Stimulated activated CD4-positive, alpha-beta T cell treated with anti-CD3 and anti-CD28 coated beads, TNF-alpha, amount 100 ng/mL, for 4 hours (primary cell): ENCODE measurements at regions not wholly inside any gene's neighbourhood (a gene's known extent, or its start where the extent isn't known, plus 50 kb on each side); places are given as distances from the start of the nearest gene placed in this dataset.

Experiments used
- DNase-seq, 3 experiments: peaks; one replicate each; pipeline ENCODE4 v3.0.0-alpha.2; 2020; ENCODE audit warnings: low read depth in 3 of 3

GRCh38 chr14:54309615-54310014, 87.2 kb upstream of the CDKN3 start:
- no peak for DNase-seq

DNA sequence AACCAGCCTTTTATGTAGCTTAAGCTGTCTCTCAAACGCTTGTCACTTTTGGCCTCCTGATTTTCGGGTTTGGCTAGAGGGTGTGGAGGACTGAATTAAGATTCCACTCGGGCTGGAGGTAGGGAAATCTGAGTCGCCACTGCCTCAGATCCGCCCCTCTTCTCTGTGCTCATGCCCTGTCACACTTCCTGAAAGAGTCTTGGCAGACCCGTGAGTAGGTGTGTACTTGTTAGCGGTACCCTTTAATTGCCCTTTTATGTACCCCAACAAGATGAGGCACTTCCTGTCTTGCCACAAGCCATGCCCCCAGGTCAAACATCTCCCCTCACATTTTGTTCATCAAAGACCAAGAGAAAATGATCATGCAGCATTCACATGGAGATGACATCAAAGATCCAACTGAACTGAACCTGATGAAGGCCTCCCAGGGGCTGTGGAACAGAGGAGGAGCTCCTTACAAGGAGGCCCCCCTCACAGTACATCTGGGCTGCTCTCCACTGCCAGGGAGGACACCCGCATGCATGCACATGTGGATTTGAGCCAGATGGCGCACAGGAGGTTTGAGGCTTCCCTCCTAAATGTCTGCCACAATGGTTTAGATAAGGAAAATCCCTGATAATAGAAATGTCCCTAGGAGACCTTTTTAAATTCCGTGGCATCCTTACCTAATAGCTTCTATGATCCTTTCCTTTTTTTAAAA, 86.5 kb upstream of the CDKN3 start:
- DNase-seq, result no peak

GRCh38 chr14:54310851-54311228, 86.0 kb upstream of the CDKN3 start:
- DNase-seq, result no peak

GRCh38 chr14:54312166-54312801, 84.5 kb upstream of the CDKN3 start:
- DNase-seq, result no peak

DNA sequence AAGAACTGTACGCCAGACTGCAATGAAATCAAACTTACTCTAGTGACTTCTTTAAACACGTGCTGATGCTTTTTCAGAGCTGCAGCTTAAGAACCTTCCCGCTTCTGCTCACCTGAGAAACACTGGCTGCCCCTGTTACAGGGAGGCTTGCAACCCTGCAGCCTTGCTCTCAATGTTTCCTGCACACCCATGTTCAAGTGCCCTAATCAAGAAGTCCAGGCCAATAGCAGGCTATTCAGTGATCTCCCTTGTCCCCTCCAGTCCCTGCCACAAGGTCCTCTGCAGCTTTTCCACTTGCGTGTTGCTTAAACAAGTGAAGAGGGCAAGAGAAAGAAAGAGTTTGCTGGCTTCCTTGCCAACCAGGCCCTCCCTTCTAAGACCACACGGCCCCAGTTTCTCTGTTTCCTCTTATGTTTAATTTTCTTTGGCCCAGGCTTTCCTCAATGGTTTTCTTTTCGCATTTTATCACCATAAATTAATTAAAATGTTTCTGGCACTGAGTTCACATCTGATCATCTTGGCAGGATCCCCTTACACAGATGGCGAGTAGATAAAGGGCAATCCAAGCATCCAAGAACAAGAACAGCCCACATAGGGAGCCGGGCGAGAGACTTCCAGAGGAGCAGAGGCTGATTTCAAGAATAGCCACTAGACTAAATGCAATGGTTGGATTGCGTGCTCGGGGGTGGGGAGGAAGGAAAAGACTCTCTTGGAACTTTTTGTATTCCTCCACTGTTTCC, 82.3 kb upstream of the CDKN3 start:
- no peak for DNase-seq

- no peak for DNase-seq
Measured at GRCh38 chr14:54316652-54317051, 80.2 kb upstream of the CDKN3 start.

DNA sequence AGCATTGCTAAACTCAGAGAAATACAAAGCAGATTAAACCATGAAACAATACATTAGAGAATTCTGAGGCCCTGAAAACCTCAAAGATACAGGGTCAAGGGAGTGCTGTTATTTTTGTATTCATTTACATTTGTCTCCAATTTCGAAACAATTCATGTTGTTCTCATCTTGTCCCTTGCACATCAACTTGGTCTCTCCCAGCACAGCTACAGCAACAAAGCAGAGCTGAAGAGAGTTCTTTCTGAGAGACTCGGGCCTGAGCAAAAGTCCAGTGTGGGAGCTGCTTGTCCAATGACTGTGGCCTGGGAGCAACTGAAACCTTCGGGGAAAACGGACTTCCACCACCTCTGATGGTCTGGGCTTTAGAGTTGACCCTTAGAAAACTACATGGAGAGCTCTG, 79.4 kb upstream of the CDKN3 start:
- no peak for DNase-seq

- no peak for DNase-seq
Measured at GRCh38 chr14:54322246-54322645, 74.6 kb upstream of the CDKN3 start.

- no peak for DNase-seq
Measured at GRCh38 chr14:54322701-54323337, 74.0 kb upstream of the CDKN3 start.

- no peak for DNase-seq
Measured at GRCh38 chr14:54325766-54326165, 71.0 kb upstream of the CDKN3 start.

GRCh38 chr14:54329082-54329695, 67.6 kb upstream of the CDKN3 start:
- no peak for DNase-seq

DNA sequence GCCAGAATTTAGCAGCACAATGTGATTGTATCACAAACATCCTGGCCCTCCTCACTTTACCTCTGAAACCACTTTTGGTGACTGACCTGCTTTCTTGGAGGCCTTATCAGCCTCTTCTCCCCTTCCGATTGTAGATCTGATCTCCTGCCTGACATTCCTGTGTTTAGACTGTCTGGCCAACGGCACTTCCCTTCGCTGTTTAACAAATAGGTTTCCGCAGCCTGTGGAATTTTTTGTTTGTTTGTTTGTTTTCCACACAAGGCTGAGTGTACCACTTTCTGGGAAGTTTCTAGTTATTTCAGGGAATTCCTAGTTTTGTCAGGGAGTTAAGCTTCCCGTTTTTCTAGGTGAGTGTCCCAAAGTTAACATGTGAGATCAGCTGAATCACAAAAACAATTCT, 65.9 kb upstream of the CDKN3 start:
- no peak for DNase-seq

DNA sequence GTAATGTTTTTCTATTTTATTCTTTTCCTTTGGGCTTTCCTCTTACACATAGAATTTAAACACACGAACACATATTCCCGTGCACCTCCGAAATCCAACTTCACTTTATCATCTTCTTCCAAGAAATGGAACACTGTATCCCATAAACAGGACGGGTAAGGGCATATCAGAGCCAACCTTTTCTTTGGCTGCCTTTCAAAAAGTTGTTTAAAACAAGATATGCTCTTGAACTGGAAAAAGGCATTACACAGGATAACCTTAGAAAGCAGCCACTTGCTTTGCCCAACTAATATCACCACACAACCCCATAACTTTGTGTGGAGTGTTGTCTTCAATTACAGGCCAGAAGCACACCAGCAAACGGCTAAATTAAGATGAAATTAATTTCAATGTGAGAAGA, 65.3 kb upstream of the CDKN3 start:
- no peak for DNase-seq

GRCh38 chr14:54332490-54332889, 64.3 kb upstream of the CDKN3 start:
- no peak for DNase-seq

GRCh38 chr14:54333511-54333910, 63.3 kb upstream of the CDKN3 start:
- no peak for DNase-seq

- no peak for DNase-seq
Measured at GRCh38 chr14:54335569-54336155, 61.1 kb upstream of the CDKN3 start.

DNA sequence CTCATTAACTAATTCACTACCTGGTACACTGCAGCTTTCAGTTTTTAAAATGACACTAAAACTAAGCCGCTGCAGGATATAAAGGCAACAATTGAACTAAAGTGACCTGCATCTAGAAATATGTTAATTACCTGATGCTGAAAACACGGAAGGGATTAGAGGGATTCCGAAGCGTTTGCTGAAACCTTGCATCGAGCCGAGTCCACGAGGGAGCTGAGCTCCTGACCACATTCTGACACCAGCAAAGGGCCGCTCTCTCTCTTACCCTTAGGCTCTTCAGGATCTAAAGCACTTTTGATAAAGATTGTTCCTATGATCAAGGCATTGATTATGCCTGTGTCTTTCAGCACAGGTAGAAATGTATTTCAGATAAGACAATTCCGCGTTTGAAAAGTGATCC, 59.5 kb upstream of the CDKN3 start:
- no peak for DNase-seq

DNA sequence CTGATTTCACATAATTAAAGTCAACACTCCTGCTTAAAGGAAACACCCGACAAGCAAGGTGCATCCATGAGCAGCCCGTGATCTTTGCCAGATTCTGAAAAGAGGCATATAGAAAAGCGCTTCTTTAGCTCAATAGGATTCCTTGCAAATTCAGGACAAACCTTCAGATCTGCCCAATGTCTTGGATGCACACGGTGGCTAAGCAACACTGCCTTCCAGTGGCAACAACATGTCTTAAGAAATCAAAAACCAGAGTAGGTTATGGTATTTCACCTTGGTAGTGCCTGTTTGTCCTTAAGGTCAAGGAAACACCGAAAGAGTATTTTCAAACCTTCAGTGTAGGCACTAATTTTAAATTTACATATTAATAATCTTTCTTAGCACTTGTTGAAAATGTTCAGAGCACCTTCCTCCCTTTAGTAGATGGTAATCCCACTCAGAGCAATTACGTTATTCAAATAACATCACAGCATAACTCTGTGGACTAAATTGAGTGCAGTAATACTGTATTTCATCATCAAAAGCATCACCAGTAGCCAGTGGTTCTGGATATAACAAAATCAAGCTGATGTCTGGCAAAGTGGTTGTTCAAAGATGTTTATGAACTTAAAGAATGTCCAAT, 58.0 kb upstream of the CDKN3 start:
- no peak for DNase-seq

DNA sequence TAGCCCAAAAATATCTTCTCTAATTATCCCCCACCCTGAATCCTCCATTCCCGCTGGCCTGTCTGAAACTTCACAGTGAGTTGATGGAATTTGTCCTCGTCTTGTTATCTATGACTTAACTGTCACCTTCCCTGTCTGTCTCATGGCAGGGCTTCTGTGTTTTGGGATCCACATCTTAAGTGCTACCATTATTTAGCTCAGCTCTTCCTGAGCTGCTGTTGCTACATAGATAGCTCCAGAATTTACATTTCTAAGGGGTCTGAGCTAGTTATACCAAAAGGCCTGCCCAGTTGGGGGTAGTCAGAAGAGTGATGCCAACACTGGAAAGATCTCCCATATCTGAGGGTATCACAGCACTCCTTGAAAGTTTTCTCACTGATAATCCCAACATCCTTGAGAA, 57.0 kb upstream of the CDKN3 start:
- no peak for DNase-seq

DNA sequence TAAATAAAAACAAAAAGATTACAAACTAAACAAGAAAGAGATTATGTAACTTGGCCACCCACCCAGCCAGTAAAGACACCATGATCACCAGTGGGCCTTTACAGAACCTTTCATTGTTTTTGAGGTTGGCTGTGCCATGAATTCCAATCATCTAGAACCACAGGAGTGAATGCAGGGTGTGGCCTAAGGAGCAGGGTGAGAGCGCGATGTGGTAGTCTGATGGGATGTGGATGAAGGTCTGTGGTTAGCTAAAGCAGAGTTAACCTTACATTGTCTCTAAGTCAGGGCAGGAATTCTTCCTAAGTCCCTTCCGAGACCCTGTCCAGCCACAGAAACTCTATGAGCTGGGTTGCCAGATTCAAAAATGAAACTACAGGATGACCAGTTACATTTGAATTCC, 54.0 kb upstream of the CDKN3 start:
- DNase-seq, result no peak
